ENCODE measurements at regions not wholly inside any gene's neighbourhood (a gene's known extent, or its start where the extent isn't known, plus 50 kb on each side); places are given as distances from the start of the nearest gene placed in this dataset.

- no peak for DNase-seq
These were observed 81.4 kb upstream of the GCFC2 start for GRCh38 chr2:75792146-75792545.

GRCh38 chr2:75790814-75791467 is 80.2 kb upstream of the GCFC2 start:
- no peak for DNase-seq

GRCh38 chr2:75790121-75790813 is 79.6 kb upstream of the GCFC2 start:
- no peak for DNase-seq

GRCh38 chr2:75788902-75789301 is 78.2 kb upstream of the GCFC2 start:
- DNase-seq, result no peak

- no peak for DNase-seq
These were observed 77.4 kb upstream of the GCFC2 start for GRCh38 chr2:75788154-75788553.

GRCh38 chr2:75787532-75788132 is 76.9 kb upstream of the GCFC2 start:
- DNase-seq, result no peak

GRCh38 chr2:75775311-75775823 is 64.7 kb upstream of the GCFC2 start:
- no peak for DNase-seq

- no peak for DNase-seq
These were observed 62.4 kb upstream of the GCFC2 start for GRCh38 chr2:75772908-75773630.

GRCh38 chr2:75765798-75766197 is 55.1 kb upstream of the GCFC2 start:
- DNase-seq, result no peak

GRCh38 chr2:75764611-75765010 is 53.9 kb upstream of the GCFC2 start:
- no peak for DNase-seq

Measured in stimulated activated CD8-positive, alpha-beta memory T cell treated with anti-CD3 and anti-CD28 coated beads, Interleukin-4, amount 100 ng/mL, for 48 hours (primary cell).